Jurkat, Clone E6-1 (cell line): ENCODE measurements at regions not wholly inside any gene's neighbourhood (a gene's known extent, or its start where the extent isn't known, plus 50 kb on each side); places are given as distances from the start of the nearest gene placed in this dataset.

Experiments used
- DNase-seq: peaks from one replicate; pipeline ENCODE4 v3.0.0-alpha.2; 2011; ENCODE audit warnings: low read depth, low spot score
- H3K4me3 ChIP-seq: 2 replicates; pipeline ENCODE4 v1.5.1; 2011; ENCODE audit warnings: mild to moderate bottlenecking, low read length, control low read depth, moderate library complexity

DNA sequence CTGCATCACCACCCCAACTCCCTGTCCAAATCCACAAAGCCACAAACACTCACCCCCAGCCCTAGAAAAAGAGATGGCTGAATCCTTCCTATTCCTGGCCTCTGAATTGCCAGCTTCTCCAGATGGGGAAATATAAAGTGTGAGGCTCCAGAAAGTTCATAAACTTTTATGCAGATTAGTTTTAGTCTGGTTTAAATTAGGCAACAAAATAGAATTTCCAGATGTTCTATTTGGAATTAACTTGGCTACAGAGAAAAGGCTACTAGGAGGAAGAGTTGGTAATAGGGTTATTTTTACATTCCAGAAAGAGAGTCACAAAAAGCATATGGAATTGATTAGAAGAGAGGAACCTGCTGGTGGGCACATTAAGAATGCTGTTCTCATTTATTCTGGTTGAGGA is 56.0 kb downstream of the EN1 start:
- H3K4me3 ChIP-seq, result no peak overlapping the region
- no peak for DNase-seq

- DNase-seq, result no peak
Measured at GRCh38 chr2:118786746-118787145, 60.7 kb downstream of the EN1 start.

DNA sequence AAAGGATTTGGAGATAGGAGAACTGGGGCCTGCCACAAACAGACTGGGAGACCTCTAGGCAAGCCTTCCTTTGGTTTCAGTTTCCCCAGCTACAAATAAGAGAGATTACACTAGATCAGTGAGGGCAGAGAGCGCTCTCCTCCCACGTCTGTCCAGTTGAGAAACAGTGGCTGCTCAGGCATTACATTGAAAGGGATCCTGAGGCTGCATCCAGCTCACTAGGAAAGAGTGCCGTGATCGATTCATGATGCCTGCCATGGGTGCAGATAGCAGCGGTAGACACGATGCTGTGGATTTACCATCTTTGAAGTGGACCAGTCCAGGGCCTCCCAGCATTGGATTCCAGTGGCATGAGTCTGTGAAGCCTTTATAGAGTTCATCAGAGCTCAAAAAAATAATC is 62.6 kb downstream of the EN1 start:
- no peak for DNase-seq
- no peak overlapping the region for H3K4me3 ChIP-seq

More at GRCh38 chr2:118786746-118787145, 60.7 kb downstream of the EN1 start:
- no peak overlapping the region for H3K4me3 ChIP-seq

- no peak overlapping the region for H3K4me3 ChIP-seq
- no peak for DNase-seq
Measured at GRCh38 chr2:118779362-118779761, 68.1 kb downstream of the EN1 start.

DNA sequence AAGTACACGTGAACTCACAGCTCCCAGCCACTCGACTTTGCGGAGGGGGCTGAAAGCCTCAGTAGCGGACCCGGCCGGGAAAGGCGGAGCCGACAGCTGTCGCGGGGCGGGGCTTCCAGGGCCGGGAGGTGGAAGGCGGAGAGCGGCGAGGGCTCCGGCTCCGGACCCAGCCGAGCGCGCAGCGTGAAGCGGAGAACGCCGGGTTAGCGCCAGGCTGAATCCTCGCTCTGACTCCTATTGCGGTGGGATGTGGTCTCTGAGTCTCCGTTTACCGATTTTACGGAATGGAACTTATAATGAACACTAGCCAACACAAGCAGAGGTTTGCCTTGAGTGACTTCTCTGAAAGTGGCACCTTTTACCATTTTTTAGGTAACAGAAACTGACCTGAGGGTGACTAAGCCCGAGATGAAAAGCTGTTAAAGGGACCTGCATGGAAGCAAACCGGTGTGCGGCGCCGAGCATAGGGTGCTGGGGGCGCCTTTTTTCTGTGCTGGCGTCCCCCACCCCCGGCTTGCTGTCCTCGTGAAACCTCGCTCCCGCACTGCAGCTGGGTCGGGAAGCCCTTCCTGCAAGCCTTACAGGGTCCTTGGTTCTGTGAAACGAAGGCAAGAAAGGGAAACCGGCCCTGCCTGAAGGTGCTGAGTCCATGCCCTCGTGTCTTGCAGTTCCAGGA is 72.9 kb downstream of the EN1 start:
- no peak overlapping the region for H3K4me3 ChIP-seq

GRCh38 chr2:118773826-118774225 is 73.6 kb downstream of the EN1 start:
- no peak overlapping the region for H3K4me3 ChIP-seq
- no peak for DNase-seq

More for the DNA sequence above, 72.9 kb downstream of the EN1 start:
- DNase-seq, result no peak

- no peak overlapping the region for H3K4me3 ChIP-seq
- no peak for DNase-seq
Measured at GRCh38 chr2:118772487-118773200, 74.8 kb downstream of the EN1 start.

GRCh38 chr2:118769707-118770400 is 77.6 kb downstream of the EN1 start:
- no peak for DNase-seq
- H3K4me3 ChIP-seq, result no peak overlapping the region

DNA sequence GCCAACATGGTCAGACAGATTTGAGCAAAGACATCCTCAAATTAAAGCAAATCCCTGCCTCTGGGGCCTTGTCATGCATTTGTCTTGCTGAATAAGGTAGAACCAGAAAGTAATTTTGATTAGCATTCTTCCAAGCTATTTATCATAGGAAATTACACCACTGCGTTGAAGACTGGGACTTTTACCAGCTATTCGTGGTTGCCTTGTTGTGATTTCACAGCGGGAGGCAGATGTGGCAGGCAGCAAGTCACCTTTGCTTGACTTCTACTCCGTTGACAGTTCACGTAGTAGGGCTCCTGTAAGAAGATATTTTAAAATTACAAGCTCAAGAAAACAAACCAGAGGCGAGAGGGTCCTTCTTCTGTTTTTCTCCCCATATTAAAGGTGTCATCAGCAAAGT is 80.6 kb downstream of the EN1 start:
- DNase-seq, result no peak
- no peak overlapping the region for H3K4me3 ChIP-seq

DNA sequence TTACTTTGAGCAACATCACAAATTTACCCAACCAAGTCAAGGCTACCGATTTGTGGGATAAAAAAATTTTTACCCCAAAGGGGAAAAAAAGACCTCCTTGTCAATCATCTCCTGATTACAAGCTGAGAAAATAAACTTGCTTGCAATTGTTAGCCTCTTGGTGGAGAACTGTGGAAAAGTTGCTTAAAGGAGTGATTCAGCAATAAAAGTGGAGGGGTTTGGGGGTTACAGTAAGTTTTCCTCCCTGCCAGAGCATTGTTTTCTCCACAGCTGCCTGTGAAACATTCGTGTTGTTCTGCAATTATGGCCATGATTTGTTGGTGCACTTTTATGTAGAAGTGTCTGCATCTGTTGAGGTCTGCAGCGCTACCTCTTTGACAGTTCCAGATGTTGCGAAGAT is 82.6 kb downstream of the EN1 start:
- DNase-seq, result no peak
- no peak overlapping the region for H3K4me3 ChIP-seq

DNA sequence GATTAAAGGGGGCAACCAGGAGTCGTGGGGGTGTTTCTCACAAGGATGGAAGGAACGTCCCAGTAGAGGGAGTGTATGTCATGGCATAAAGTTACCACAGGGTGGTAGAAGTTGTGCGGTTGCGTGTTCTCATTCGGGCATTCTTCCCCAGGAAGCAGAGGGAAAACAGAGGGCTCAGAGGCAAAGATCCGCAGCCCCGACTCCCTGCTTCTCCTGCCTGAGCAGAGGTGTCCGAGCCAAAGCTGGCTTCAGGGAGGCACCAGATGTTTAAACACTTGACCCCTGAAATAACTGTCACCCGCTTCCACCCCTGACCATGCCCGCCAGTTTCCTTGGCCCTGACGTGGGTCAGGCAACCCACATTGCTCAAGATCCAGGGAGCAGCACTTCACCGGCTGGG is 83.7 kb downstream of the EN1 start:
- no peak for DNase-seq
- no peak overlapping the region for H3K4me3 ChIP-seq

DNA sequence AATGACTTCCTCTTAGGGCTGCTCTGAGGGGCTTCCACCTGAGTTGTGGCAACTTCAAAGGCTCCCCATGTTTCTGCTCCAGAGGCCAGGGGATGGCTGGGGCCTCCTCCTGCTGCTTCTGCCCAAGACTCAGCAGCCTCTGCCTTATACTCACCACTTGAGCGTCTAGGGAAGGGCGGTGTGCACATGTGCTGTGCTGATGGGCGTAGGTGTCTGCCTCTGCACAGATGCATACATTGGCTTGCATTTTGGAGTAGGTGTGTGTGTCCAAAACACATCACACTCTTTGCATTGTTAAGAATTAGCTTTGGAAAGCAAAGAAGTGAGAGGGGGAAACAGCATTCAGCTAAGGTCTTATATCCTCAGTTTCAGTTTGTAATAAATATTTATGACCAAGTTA is 85.2 kb downstream of the EN1 start:
- no peak overlapping the region for H3K4me3 ChIP-seq
- DNase-seq, result no peak

DNA sequence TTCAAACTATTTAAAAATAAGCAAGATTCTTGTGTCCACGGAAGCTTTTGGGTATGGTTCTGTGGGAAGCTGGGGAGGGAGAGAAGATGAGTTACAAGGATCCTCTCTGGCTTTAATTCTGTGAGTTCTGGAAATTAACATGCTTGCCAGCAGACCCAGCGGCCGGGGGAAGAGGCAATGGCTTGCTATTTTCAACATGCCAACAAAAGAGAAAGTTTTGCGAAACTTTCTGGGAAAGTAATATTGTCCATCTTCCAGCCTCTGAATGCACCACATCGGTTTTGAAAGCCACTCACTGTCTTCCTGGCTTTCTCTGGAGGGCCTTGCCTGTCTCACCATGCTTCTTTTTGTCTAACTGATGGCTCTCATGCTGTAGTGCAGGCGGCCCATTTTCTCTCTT is 85.7 kb downstream of the EN1 start:
- DNase-seq, result no peak
- H3K4me3 ChIP-seq, result no peak overlapping the region

GRCh38 chr2:118755901-118756300 is 91.5 kb downstream of the EN1 start:
- no peak overlapping the region for H3K4me3 ChIP-seq
- no peak for DNase-seq

DNA sequence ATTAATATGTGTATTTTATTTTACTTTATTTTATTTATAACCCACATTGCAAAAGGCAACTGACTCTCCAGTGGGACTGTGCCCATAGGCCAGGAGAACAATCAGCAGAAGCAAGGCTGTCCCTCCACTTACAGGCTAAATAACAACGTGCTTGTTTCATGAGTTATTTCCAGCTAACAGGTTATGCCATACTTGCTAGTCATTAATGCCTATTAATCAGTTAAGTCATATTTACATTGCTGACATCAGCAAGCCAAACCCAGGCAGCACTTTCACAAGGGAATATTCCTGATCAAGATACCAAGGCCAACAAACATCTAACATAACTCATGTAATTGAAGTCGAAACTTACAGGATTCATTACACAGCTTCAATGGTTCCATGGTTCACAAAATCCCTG is 92.1 kb downstream of the EN1 start:
- H3K4me3 ChIP-seq, result no peak overlapping the region
- no peak for DNase-seq

DNA sequence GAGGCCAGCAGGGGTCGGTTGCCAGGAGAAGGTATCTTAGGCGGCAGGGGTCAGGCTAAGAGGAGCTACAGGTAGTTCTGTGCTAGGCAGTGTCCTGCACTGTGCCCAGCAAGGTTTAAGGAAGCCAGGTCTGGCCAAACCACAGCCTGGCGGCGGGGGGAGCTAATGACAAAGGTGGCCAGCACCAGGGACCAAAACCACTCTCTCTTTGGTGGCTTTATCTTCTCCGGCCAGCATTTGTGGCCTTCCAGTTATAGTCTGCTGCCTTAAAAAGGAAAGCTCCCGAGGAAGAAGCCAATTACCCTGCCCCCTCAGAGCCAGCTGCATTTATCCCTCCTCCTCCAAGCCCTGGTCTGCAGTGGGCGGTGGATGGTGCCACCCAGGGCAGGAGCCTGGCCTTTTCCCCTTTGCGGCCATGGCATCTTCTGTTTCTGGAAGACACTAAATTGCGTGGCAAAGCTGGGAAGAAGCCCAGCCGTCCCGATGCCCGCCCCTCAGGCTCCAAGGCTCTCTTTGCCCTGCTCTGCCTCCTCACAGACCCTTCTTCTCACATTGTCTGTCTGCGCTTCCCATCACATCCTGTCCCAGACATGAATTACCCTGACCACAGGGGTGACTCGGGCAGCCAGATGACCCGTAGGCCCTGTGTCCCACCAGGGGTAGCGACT is 94.6 kb downstream of the EN1 start:
- no peak overlapping the region for H3K4me3 ChIP-seq
- no peak for DNase-seq

DNA sequence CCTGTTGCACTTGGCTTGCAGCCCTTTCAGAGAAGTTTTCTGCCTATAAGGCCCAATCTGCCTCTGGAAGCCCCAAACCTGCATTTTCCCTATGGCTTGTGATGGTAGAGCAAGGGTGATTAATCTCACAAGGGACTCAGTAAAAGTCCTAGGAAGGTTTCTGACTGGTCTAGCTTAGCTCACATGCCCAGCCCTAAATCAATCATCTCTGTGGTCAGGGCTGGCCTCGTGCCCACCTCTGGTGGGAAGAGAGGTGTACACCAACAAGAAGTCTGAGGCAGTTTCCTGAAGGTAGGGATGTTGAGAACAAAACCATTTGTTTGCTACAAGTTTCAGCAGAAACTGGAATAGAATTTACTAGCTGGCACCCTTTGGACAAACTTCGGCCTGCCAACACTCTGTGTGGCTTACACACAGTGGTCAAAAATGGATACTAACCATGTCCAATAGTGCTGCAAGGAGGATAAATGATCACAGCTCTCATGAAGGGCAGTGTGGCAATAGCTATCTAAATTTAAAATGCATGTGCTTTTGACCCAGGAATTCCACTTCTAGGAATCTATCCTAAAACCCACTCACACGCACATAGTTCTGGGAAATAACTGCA is 96.4 kb downstream of the EN1 start:
- DNase-seq, result no peak
- H3K4me3 ChIP-seq, result no peak overlapping the region

DNA sequence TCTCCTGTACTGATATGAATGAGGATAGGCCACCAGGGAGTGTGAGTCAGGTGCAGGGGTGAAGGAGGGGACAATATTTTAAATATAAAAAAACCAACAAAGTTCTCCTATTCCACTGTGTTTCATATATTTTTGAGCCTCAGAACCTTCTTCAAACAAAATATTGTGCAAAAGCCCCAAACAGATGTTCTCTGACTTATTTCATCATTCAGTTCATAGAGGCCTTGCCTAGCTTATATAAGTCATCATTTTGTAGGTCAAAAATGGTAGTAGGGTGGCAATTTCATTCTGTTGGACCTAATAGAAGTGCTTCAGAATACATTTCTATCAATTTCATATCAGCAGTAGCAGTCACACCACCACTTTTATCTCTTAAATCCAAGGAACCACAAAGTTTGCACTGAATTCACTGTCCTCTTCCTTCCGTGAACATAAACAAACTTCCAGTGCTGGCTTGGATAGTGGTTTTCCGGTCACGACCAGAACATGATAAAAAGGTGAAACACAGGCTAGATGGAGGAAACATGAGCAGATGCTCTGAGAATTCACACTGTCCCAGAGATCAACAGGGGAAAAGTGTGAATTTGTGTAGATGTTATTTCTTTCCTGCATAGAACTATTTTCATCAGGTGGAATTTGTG is 99.1 kb downstream of the EN1 start:
- no peak for DNase-seq
- no peak overlapping the region for H3K4me3 ChIP-seq

DNA sequence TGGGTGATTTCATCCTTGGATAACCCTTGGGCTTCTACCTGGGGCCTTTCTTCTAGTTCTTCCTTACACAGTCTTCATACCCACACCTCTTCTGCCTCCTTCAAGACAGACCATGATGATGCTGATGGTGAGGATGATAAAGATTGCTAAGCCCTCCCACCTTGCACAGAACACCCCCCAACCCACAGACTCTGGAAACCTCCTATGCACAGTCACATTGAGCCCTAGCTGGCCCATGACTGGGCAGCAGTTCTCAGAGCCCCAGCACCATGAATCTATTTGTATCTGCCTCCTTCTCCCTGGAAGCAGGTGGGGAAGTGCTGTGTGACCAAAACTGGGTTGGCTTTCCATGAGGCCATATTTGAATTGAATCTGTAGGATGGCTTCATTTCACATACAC is 99.8 kb downstream of the EN1 start:
- DNase-seq, result no peak

More for the DNA sequence above, 99.8 kb downstream of the EN1 start:
- H3K4me3 ChIP-seq, result no peak overlapping the region
